ENCODE measurements at regions not wholly inside any gene's neighbourhood (a gene's known extent, or its start where the extent isn't known, plus 50 kb on each side); places are given as distances from the start of the nearest gene placed in this dataset.

DNA sequence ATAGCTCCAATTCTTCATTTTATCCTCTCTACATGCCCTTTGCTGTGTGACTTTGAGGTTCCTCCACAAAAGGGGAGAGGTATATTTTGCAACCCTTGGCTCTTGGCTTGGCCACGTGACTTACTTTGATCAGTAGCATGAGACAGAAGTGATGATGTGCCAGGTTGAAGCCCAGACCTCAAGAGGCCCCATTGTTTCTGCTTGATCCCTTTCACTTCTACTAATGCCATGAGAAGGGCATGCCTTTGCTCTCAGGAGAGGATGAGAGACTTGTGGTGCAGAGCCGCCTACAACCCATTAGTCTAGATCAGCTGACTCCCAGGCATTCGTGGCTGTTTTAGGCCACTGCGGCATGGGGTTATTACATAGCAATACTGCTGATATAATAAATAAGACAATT is 356.2 kb upstream of the SALL1 start:
- no CpG with 5 or more reads among the region's 4 CpGs for WGBS (ENCODE audit: insufficient coverage)
- no peaks in the 10 kb centered on the region for H3K9me3 ChIP-seq (replicated peaks; ENCODE audit: control insufficient read depth, low read depth, low read length)

DNA sequence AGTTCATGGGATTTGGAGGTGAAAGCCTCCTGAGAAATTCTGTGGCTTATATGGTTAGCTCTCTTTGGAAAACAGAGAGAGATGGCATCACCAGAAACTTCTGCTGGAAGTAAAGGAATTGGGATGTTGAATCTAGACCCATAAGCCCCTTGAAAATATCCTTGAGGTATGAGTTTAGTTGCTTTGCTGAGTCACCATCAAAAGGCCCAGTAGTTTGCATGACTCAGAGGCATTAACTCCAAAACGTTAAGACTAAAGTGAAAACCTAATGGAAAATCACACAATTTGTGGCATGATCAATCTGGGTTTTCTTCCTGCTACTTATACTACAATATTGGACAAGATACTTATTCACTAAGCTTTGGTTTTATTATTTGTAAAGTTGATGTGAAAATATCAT is 349.2 kb upstream of the SALL1 start:
- no peaks in the 10 kb centered on the region for H3K27me3 ChIP-seq (ENCODE audit: control insufficient read depth, insufficient read depth, low read length)
- H3K9me3 ChIP-seq (replicated peaks; ENCODE audit: control insufficient read depth, low read depth, low read length): no peaks in the 10 kb centered on the region
- no peaks in the 10 kb centered on the region for H3K36me3 ChIP-seq (ENCODE audit: control insufficient read depth, insufficient read depth, low read length)
- no peak overlapping the region for H3K27ac ChIP-seq (ENCODE audit: low read length)
- no CpG with 5 or more reads among the region's 1 CpG for WGBS (ENCODE audit: insufficient coverage)
- H3K4me1 ChIP-seq (ENCODE audit: control insufficient read depth, insufficient read depth, low read length): no peaks in the 10 kb centered on the region
- H3K4me3 ChIP-seq (ENCODE audit: low read length): no peak overlapping the region
- no peak for DNase-seq

More for the DNA sequence above, 356.2 kb upstream of the SALL1 start:
- DNase-seq: no peak
- Histone ChIP-seq H3K4me3 (ENCODE audit: low read length) (no peak overlapping the region), H3K36me3 (ENCODE audit: control insufficient read depth, insufficient read depth, low read length) (no peaks in the 10 kb centered on the region), H3K27me3 (ENCODE audit: control insufficient read depth, insufficient read depth, low read length) (no peaks in the 10 kb centered on the region), H3K27ac (ENCODE audit: low read length) (no peak overlapping the region), H3K4me1 (ENCODE audit: control insufficient read depth, insufficient read depth, low read length) (no peaks in the 10 kb centered on the region)

DNA sequence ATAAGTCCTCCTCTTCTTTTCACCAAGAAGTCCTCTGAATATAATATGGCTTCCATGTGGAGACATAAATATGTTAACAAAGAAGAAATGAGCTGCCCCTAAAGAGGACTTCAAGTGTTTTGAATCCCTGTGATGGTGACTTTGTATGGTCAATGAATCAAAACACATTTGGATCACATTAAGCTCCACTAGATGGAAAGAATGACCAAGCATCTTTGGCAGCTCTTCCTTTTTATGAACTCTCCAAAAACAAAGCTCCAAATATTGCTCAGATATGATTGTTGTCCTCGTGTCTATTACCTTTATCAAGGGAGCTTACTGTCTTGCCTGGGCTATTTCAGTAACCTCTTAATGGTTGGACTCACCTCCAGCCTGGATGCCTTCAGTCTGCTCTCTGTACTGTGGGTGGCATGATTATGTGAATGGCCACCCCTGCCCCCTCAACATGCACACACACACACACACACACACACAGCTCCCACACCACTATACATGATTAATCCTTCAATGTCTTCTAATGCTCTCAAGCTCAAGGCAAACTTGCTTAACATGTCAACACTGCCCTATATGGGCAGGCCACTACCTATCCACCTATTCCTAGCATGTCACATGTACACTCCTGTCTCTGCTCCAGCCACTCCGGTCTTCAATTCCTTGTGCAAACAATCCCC is 346.6 kb upstream of the SALL1 start:
- Histone ChIP-seq H3K4me3 (ENCODE audit: low read length) (no peak overlapping the region), H3K27me3 (ENCODE audit: control insufficient read depth, insufficient read depth, low read length) (no peaks in the 10 kb centered on the region), H3K4me1 (ENCODE audit: control insufficient read depth, insufficient read depth, low read length) (no peaks in the 10 kb centered on the region), H3K9me3 (replicated peaks; ENCODE audit: control insufficient read depth, low read depth, low read length) (no peaks in the 10 kb centered on the region), H3K27ac (ENCODE audit: low read length) (no peak overlapping the region), H3K36me3 (ENCODE audit: control insufficient read depth, insufficient read depth, low read length) (no peaks in the 10 kb centered on the region)
- peak; percentile 45 for DNase-seq
- WGBS (ENCODE audit: insufficient coverage): no CpG with 5 or more reads among the region's 2 CpGs

DNA sequence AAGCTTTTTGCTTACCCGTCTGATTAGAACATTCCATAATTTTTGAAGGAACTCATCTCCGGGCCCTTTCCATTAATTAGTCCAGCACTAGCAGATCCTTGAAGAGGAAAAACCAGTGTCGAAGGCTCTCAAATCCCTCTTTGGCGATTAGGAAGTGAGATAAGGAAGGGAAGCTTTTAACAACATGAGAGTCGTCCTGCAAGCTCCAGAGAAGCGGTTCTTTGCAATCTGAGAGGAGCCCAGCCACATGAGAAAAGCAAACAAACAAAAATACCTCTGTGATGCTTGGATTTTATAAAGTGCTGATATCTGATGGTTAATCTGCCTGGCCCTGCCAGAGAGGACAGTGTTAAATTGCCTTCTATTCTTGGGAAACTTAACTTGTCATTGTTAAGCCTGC is 339.8 kb upstream of the SALL1 start:
- Histone ChIP-seq H3K27me3 (ENCODE audit: control insufficient read depth, insufficient read depth, low read length) (no peaks in the 10 kb centered on the region), H3K4me3 (ENCODE audit: low read length) (no peak overlapping the region)

DNA sequence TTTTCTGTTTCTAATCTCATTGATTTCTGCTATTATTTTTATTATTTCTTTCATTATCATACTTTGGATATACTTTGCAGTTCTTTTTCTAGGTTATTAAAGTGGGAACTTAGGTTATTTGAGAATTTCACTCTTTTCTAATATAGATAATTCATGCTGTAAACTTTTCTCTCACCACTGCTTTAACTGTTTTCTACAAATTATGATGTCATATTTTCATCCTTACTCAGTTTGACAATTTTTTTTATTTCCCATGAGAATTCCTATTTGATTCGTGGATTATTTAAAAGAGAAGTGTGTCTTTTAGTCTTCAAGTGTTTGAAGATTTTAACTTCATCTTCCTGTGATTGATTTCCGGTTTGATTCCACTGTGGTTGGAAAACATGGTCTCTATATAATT is 336.8 kb upstream of the SALL1 start:
- no CpG with 5 or more reads among the region's 2 CpGs for WGBS (ENCODE audit: insufficient coverage)
- H3K27ac ChIP-seq (ENCODE audit: low read length): no peak overlapping the region
- H3K27me3 ChIP-seq (ENCODE audit: control insufficient read depth, insufficient read depth, low read length): no peaks in the 10 kb centered on the region
- no peaks in the 10 kb centered on the region for H3K4me1 ChIP-seq (ENCODE audit: control insufficient read depth, insufficient read depth, low read length)
- H3K4me3 ChIP-seq (ENCODE audit: low read length): no peak overlapping the region
- DNase-seq: no peak
- no peaks in the 10 kb centered on the region for H3K36me3 ChIP-seq (ENCODE audit: control insufficient read depth, insufficient read depth, low read length)
- H3K9me3 ChIP-seq (replicated peaks; ENCODE audit: control insufficient read depth, low read depth, low read length): no peaks in the 10 kb centered on the region

More for the DNA sequence above, 339.8 kb upstream of the SALL1 start:
- no peaks in the 10 kb centered on the region for H3K9me3 ChIP-seq (replicated peaks; ENCODE audit: control insufficient read depth, low read depth, low read length)
- no peaks in the 10 kb centered on the region for H3K4me1 ChIP-seq (ENCODE audit: control insufficient read depth, insufficient read depth, low read length)
- no CpG with 5 or more reads among the region's 6 CpGs for WGBS (ENCODE audit: insufficient coverage)
- DNase-seq: no peak
- H3K36me3 ChIP-seq (ENCODE audit: control insufficient read depth, insufficient read depth, low read length): no peaks in the 10 kb centered on the region
- H3K27ac ChIP-seq (ENCODE audit: low read length): no peak overlapping the region

DNA sequence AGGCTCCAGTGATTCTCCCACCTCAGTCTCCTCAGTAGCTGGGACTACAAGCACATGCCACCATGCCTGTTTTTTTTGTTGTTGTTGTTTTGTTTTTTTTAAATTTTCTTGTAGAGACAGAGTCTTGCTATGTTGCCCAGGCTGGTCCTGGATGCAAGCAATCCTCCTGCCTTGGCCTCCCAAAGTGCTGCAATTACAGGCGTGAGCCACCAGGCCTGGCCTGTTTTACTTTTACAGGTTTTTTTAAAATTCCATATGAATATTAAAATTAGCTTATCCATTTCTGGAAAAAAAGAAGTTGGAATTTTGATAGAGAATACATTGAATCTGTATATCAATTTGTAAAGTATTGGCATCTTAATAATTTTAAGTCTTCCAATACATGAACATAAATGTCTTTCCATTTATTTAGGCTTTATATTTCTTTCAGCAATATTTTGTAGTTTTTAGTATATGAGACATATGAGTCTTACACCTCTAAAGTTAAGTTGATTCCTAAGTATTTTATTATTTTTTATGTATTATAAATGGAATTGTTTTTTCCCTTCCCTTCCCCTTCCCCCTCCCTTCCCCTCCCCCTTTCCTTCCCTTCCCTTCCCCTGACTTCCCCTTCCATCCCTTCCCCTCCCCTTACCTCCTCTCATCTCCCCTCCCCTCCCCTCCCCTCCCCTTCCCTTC is 323.5 kb upstream of the SALL1 start:
- no peaks in the 10 kb centered on the region for H3K36me3 ChIP-seq (ENCODE audit: control insufficient read depth, insufficient read depth, low read length)
- H3K9me3 ChIP-seq (replicated peaks; ENCODE audit: control insufficient read depth, low read depth, low read length): no peaks in the 10 kb centered on the region
- DNase-seq: no peak
- H3K4me1 ChIP-seq (ENCODE audit: control insufficient read depth, insufficient read depth, low read length): no peaks in the 10 kb centered on the region
- H3K27ac ChIP-seq (ENCODE audit: low read length): no peak overlapping the region
- WGBS (ENCODE audit: insufficient coverage): no CpG with 5 or more reads among the region's 1 CpG
- H3K4me3 ChIP-seq (ENCODE audit: low read length): no peak overlapping the region
- no peaks in the 10 kb centered on the region for H3K27me3 ChIP-seq (ENCODE audit: control insufficient read depth, insufficient read depth, low read length)

DNA sequence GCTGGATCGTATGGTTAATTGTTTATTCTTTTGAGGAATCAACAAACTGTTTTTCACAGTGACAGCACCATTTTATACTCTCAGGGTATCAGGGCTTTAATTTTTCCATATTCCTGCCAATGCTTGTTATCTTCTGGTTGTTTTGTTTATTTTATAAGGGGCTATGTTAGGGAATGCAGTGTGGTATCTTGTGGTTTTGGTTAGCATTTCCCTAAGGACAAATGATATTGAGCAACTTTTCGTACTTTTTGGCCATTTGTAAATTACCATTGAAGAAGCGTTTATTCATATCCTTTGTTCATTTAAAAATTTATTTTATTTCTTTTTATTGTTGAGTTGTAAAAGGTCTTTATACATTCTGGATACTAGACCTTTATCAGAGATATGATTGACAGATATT is 322.0 kb upstream of the SALL1 start:
- DNase-seq: no peak
- Histone ChIP-seq H3K4me1 (ENCODE audit: control insufficient read depth, insufficient read depth, low read length) (no peaks in the 10 kb centered on the region), H3K27ac (ENCODE audit: low read length) (no peak overlapping the region), H3K9me3 (replicated peaks; ENCODE audit: control insufficient read depth, low read depth, low read length) (no peaks in the 10 kb centered on the region), H3K27me3 (ENCODE audit: control insufficient read depth, insufficient read depth, low read length) (no peaks in the 10 kb centered on the region), H3K36me3 (ENCODE audit: control insufficient read depth, insufficient read depth, low read length) (no peaks in the 10 kb centered on the region), H3K4me3 (ENCODE audit: low read length) (no peak overlapping the region)
- no CpG with 5 or more reads among the region's 3 CpGs for WGBS (ENCODE audit: insufficient coverage)

DNA sequence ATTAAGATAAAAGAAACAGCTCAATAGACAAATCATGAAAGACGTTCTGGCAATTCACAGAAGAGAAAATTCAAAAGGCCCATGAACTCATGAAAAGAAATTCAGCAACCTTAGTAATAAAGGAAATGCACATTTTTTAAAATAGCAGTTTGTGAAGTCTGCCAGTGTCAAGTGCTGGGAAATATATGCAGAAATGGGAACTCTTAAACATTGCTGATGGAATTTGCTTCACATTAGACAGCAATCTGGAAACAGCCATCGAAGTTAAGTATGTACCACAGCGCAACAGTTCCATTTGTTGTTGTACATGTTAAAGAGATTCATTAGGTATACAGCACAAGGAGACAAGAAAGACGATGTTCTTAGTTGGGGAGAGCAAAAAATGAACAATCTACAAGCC is 319.4 kb upstream of the SALL1 start:
- Histone ChIP-seq H3K36me3 (ENCODE audit: control insufficient read depth, insufficient read depth, low read length) (no peaks in the 10 kb centered on the region), H3K27me3 (ENCODE audit: control insufficient read depth, insufficient read depth, low read length) (no peaks in the 10 kb centered on the region), H3K4me1 (ENCODE audit: control insufficient read depth, insufficient read depth, low read length) (no peaks in the 10 kb centered on the region), H3K27ac (ENCODE audit: low read length) (no peak overlapping the region), H3K9me3 (replicated peaks; ENCODE audit: control insufficient read depth, low read depth, low read length) (no peaks in the 10 kb centered on the region), H3K4me3 (ENCODE audit: low read length) (no peak overlapping the region)
- DNase-seq: no peak
- WGBS (ENCODE audit: insufficient coverage): no CpG with 5 or more reads among the region's 4 CpGs

DNA sequence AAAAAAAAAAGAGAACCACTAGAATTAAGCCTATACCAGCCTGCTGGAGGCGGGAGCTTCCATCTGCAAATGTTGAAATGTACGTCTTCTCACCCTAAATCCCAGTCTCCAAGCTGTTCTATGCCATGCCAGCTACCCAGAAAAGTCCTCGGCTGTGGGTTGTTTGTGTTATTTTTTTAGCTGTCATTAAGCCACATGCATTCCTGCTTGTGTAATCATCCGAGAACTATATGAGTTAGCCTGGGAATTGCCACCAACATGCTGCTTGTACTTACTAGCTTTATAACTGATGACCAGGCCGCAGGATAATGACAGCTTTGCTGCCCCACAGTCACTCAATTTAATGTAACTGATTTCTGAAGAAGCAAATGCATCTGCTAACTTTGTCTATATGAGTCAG is 313.9 kb upstream of the SALL1 start:
- no peak overlapping the region for H3K4me3 ChIP-seq (ENCODE audit: low read length)

DNA sequence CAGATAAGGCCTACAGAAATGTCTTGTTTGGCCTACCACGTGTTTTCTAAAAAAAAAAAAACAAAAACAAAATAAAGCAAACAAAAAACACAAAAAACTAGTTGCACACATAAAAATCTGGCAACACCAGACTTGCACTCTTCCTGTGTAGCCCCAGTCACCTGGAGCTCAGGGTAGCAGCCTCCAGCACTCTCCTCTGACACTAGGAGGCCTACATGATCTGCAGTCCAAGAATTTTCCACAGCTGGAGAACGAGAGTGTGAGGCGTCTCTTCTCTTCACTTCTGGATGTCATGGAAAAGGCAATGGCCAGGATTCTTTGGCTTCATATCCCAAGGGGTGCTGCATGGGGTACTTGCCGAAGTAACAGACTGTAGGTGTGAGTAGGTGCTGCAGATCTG is 310.2 kb upstream of the SALL1 start:
- Histone ChIP-seq H3K4me1 (ENCODE audit: control insufficient read depth, insufficient read depth, low read length) (no peaks in the 10 kb centered on the region), H3K27ac (ENCODE audit: low read length) (no peak overlapping the region), H3K9me3 (replicated peaks; ENCODE audit: control insufficient read depth, low read depth, low read length) (no peaks in the 10 kb centered on the region), H3K27me3 (ENCODE audit: control insufficient read depth, insufficient read depth, low read length) (no peaks in the 10 kb centered on the region), H3K36me3 (ENCODE audit: control insufficient read depth, insufficient read depth, low read length) (no peaks in the 10 kb centered on the region), H3K4me3 (ENCODE audit: low read length) (no peak overlapping the region)
- DNase-seq: no peak
- 74% methylated on average over 3 of the region's 4 CpGs for WGBS (ENCODE audit: insufficient coverage)

More for the DNA sequence above, 313.9 kb upstream of the SALL1 start:
- no peak overlapping the region for H3K27ac ChIP-seq (ENCODE audit: low read length)
- H3K27me3 ChIP-seq (ENCODE audit: control insufficient read depth, insufficient read depth, low read length): no peaks in the 10 kb centered on the region
- no peaks in the 10 kb centered on the region for H3K36me3 ChIP-seq (ENCODE audit: control insufficient read depth, insufficient read depth, low read length)
- WGBS (ENCODE audit: insufficient coverage): no CpG with 5 or more reads among the region's 5 CpGs
- no peaks in the 10 kb centered on the region for H3K9me3 ChIP-seq (replicated peaks; ENCODE audit: control insufficient read depth, low read depth, low read length)
- H3K4me1 ChIP-seq (ENCODE audit: control insufficient read depth, insufficient read depth, low read length): no peaks in the 10 kb centered on the region
- DNase-seq: no peak
